Loucy (cell line): ENCODE measurements at regions not wholly inside any gene's neighbourhood (a gene's known extent, or its start where the extent isn't known, plus 50 kb on each side); places are given as distances from the start of the nearest gene placed in this dataset.

Experiments
- H2AFZ ChIP-seq: fragments of 200-600 bp; sonication (generic); 2 replicates; pipeline ENCODE4 v1.6.0; 2016; ENCODE audit warnings: antibody characterized with exemption, mild to moderate bottlenecking, low read length, moderate library complexity
- H3F3A ChIP-seq: fragments of 200-600 bp; 2 replicates; pipeline ENCODE4 v1.6.0; 2016; ENCODE audit warnings: antibody characterized with exemption, low read depth, mild to moderate bottlenecking
- H3K27me3 ChIP-seq: fragments of 200-600 bp; sonication (generic); 2 replicates; pipeline ENCODE4 v1.6.1; 2014; ENCODE audit warnings: low read length, mild to moderate bottlenecking; ENCODE audit not compliant: insufficient read depth, poor library complexity, severe bottlenecking
- H3K36me3 ChIP-seq: fragments of 200-600 bp; sonication (generic); 2 replicates; pipeline ENCODE4 v1.6.1; 2016; ENCODE audit warnings: low read length; ENCODE audit not compliant: insufficient read depth
- H3K4me1 ChIP-seq: fragments of 200-600 bp; sonication (generic); 2 replicates; pipeline ENCODE4 v1.5.1; 2014; ENCODE audit warnings: low read length, mild to moderate bottlenecking; ENCODE audit not compliant: insufficient read depth, poor library complexity, severe bottlenecking
- H3K4me2 ChIP-seq: fragments of 200-600 bp; sonication (generic); 2 replicates; pipeline ENCODE4 v1.6.0; 2014; ENCODE audit warnings: antibody characterized with exemption, low read length, low read depth, mild to moderate bottlenecking; ENCODE audit not compliant: poor library complexity, severe bottlenecking
- H3K4me3 ChIP-seq: fragments of 200-600 bp; sonication (generic); 2 replicates; pipeline ENCODE4 v1.5.1; 2014; ENCODE audit warnings: low read length, mild to moderate bottlenecking, mixed read lengths; ENCODE audit not compliant: poor library complexity, severe bottlenecking
- H3K79me2 ChIP-seq: fragments of 200-600 bp; sonication (generic); 2 replicates; pipeline ENCODE4 v1.6.1; 2014; ENCODE audit warnings: low read length; ENCODE audit not compliant: insufficient read depth
- H3K9ac ChIP-seq: fragments of 200-600 bp; sonication (generic); 2 replicates; pipeline ENCODE4 v1.6.0; 2014; ENCODE audit warnings: mild to moderate bottlenecking, low read depth, low read length, moderate library complexity; ENCODE audit not compliant: poor library complexity, severe bottlenecking
- H3K9me2 ChIP-seq: fragments of 200-600 bp; sonication (generic); replicated peaks from 2 replicates; pipeline ENCODE4 v1.6.1; 2016; ENCODE audit warnings: low read depth, low read length, mixed read lengths
- H3K9me3 ChIP-seq: fragments of 200-600 bp; sonication (generic); 2 replicates; pipeline ENCODE4 v1.6.1; 2014; ENCODE audit warnings: mild to moderate bottlenecking, antibody characterized with exemption, low read length, low read depth; ENCODE audit not compliant: insufficient read depth
- H4K20me1 ChIP-seq: fragments of 200-600 bp; sonication (generic); 2 replicates; pipeline ENCODE4 v1.6.0; 2014; ENCODE audit warnings: antibody characterized with exemption, low read length, mild to moderate bottlenecking; ENCODE audit not compliant: insufficient read depth, poor library complexity, severe bottlenecking
- CTCF ChIP-seq: fragments of 200-600 bp; sonication (generic); conservative IDR thresholded peaks from 2 replicates; pipeline ENCODE4 v1.5.1; 2014; ENCODE audit warnings: mild to moderate bottlenecking, antibody characterized with exemption, low read length
- EZH2phosphoT487 ChIP-seq: fragments of 200-600 bp; IDR thresholded peaks from 2 replicates; pipeline ENCODE4 v1.6.1; 2018; ENCODE audit warnings: antibody characterized with exemption, mild to moderate bottlenecking, moderate library complexity, borderline replicate concordance

- H3K4me2 ChIP-seq = no peak overlapping the region
Measured at GRCh38 chr1:117757668-117758067, 151.8 kb downstream of the TENT5C start.

GRCh38 chr1:117758444-117759316, 152.8 kb downstream of the TENT5C start:
- Histone ChIP-seq H3K4me2 (peak overlapping the region; percentile 33), H4K20me1 (no peaks in the 10 kb centered on the region), H3F3A (no peaks in the 10 kb centered on the region), H3K9me2 (no peaks in the 10 kb centered on the region), H3K4me3 (no peak overlapping the region), H3K9ac (no peak overlapping the region), H3K36me3 (no peaks in the 10 kb centered on the region), H3K9me3 (no peaks in the 10 kb centered on the region), H3K27me3 (no peaks in the 10 kb centered on the region), H3K79me2 (no peaks in the 10 kb centered on the region), H3K4me1 (no peaks in the 10 kb centered on the region), H2AFZ (peak overlapping the region; percentile 56)
- TF ChIP-seq EZH2phosphoT487 (no peak), CTCF (peak; percentile 90)

More at GRCh38 chr1:117757668-117758067, 151.8 kb downstream of the TENT5C start:
- Histone ChIP-seq H3K4me3 (no peak overlapping the region), H3K4me1 (no peaks in the 10 kb centered on the region), H3F3A (no peaks in the 10 kb centered on the region), H3K27me3 (no peaks in the 10 kb centered on the region), H3K9me2 (no peaks in the 10 kb centered on the region), H3K9me3 (no peaks in the 10 kb centered on the region), H2AFZ (no peak overlapping the region), H3K36me3 (no peaks in the 10 kb centered on the region), H3K79me2 (no peaks in the 10 kb centered on the region), H4K20me1 (no peaks in the 10 kb centered on the region), H3K9ac (no peak overlapping the region)
- TF ChIP-seq CTCF (no peak), EZH2phosphoT487 (no peak)

GRCh38 chr1:117759535-117759934, 153.7 kb downstream of the TENT5C start:
- H3F3A ChIP-seq = no peaks in the 10 kb centered on the region
- H3K4me1 ChIP-seq = no peaks in the 10 kb centered on the region
- H3K4me3 ChIP-seq = no peak overlapping the region
- no peaks in the 10 kb centered on the region for H3K27me3 ChIP-seq
- no peaks in the 10 kb centered on the region for H3K9me2 ChIP-seq
- no peaks in the 10 kb centered on the region for H3K79me2 ChIP-seq
- TF ChIP-seq EZH2phosphoT487 = no peak
- TF ChIP-seq CTCF = no peak
- no peak overlapping the region for H3K9ac ChIP-seq
- no peak overlapping the region for H3K4me2 ChIP-seq
- H3K9me3 ChIP-seq = no peaks in the 10 kb centered on the region
- no peaks in the 10 kb centered on the region for H3K36me3 ChIP-seq
- H4K20me1 ChIP-seq = no peaks in the 10 kb centered on the region
- H2AFZ ChIP-seq = no peak overlapping the region; the same call in 1 of the 2 replicates
